ENCODE measurements at regions not wholly inside any gene's neighbourhood (a gene's known extent, or its start where the extent isn't known, plus 50 kb on each side); places are given as distances from the start of the nearest gene placed in this dataset.
A peak's percentile ranks its signal among the peaks of the same experiment; 100 is the strongest.

- 87 to 93% methylated on average over 12 of the region's 12 CpGs for WGBS, 2 donors
- no peaks in the 10 kb centered on the region for H3K36me3 ChIP-seq
- H3K27ac ChIP-seq = no peak overlapping the region
- no peak for DNase-seq
- TF ChIP-seq POLR2A (IDR thresholded peaks at IDR 0.05) = no peak
- no peaks in the 10 kb centered on the region for H3K9me3 ChIP-seq
- H3K4me3 ChIP-seq = no peak overlapping the region
- H3K4me1 ChIP-seq = no peaks in the 10 kb centered on the region
- intact Hi-C loops (cut with DNase I) = no loop called here
- no peaks in the 10 kb centered on the region for H3K27me3 ChIP-seq
Measured at GRCh38 chr3:95655363-95655986, 1158.9 kb upstream of the EPHA6 start.

- Histone ChIP-seq H3K27ac (no peak overlapping the region), H3K4me1 (no peaks in the 10 kb centered on the region), H3K9me3 (no peaks in the 10 kb centered on the region), H3K36me3 (no peaks in the 10 kb centered on the region), H3K4me3 (no peak overlapping the region), H3K27me3 (no peaks in the 10 kb centered on the region)
- TF ChIP-seq POLR2A (IDR thresholded peaks at IDR 0.05) = no peak
- no peak for TF ChIP-seq CTCF (IDR thresholded peaks at IDR 0.05)
- no peak for DNase-seq
- intact Hi-C loops (cut with DNase I) = no loop called here
- WGBS, 2 donors = 95 to 97% methylated on average over 3 of the region's 3 CpGs
Measured at GRCh38 chr3:95670765-95671164, 1143.6 kb upstream of the EPHA6 start.

- 50% methylated on average over 1 of the region's 3 CpGs; no CpG with 5 or more reads in 1 of the 2 donors for WGBS, 2 donors
- TF ChIP-seq POLR2A (IDR thresholded peaks at IDR 0.05) (no peak), CTCF (IDR thresholded peaks at IDR 0.05) (no peak)
- Histone ChIP-seq H3K4me3 (no peak overlapping the region), H3K9me3 (no peaks in the 10 kb centered on the region), H3K27ac (no peak overlapping the region), H3K27me3 (no peaks in the 10 kb centered on the region), H3K36me3 (no peaks in the 10 kb centered on the region), H3K4me1 (no peaks in the 10 kb centered on the region)
- DNase-seq = no peak
- intact Hi-C loops (cut with DNase I) = no loop called here
Measured at GRCh38 chr3:95673215-95673614, 1141.2 kb upstream of the EPHA6 start.

- peak overlapping the region in 1 of 4 donors; percentile 14 for H3K4me3 ChIP-seq
- TF ChIP-seq CTCF (IDR thresholded peaks at IDR 0.05) (no peak), POLR2A (IDR thresholded peaks at IDR 0.05) (no peak)
- no peak overlapping the region for H3K27ac ChIP-seq
- H3K4me1 ChIP-seq = no peaks in the 10 kb centered on the region
- no peaks in the 10 kb centered on the region for H3K36me3 ChIP-seq
- 78% methylated on average over 9 of the region's 9 CpGs for WGBS, 2 donors
- intact Hi-C loops (cut with DNase I) = no loop called here
- H3K9me3 ChIP-seq = peaks cover 0 to 7% (median 6%) of the 10 kb centered on the region in 3 donors
- DNase-seq = no peak
- no peaks in the 10 kb centered on the region for H3K27me3 ChIP-seq
Measured at GRCh38 chr3:95705786-95706418, 1108.5 kb upstream of the EPHA6 start.

- intact Hi-C loops (cut with DNase I) = no loop called here
- 77 to 79% methylated on average over 2 of the region's 2 CpGs for WGBS, 2 donors
- no peaks in the 10 kb centered on the region for H3K27me3 ChIP-seq
- no peaks in the 10 kb centered on the region for H3K4me1 ChIP-seq
- H3K36me3 ChIP-seq = no peaks in the 10 kb centered on the region
- no peak overlapping the region for H3K27ac ChIP-seq
- H3K9me3 ChIP-seq = peaks cover 0 to 7% (median 6%) of the 10 kb centered on the region in 3 donors
- TF ChIP-seq POLR2A (IDR thresholded peaks at IDR 0.05) = no peak
- no peak for TF ChIP-seq CTCF (IDR thresholded peaks at IDR 0.05)
- no peak overlapping the region for H3K4me3 ChIP-seq
- no peak for DNase-seq
Measured at GRCh38 chr3:95707268-95707667, 1107.1 kb upstream of the EPHA6 start.
